IMR-90 (cell line): ENCODE measurements at regions not wholly inside any gene's neighbourhood (a gene's known extent, or its start where the extent isn't known, plus 50 kb on each side); places are given as distances from the start of the nearest gene placed in this dataset.

Source experiments
- CEBPB ChIP-seq: IDR thresholded peaks from 2 replicates; pipeline ENCODE4 v1.6.1; 2012; ENCODE audit warnings: low read depth, low read length, improper control_type of control experiment
- CHD1 ChIP-seq: IDR thresholded peaks from 2 replicates; pipeline ENCODE4 v1.6.1; 2012; ENCODE audit warnings: low read depth, low read length, improper control_type of control experiment
- CTCF ChIP-seq: conservative IDR thresholded peaks from 2 replicates; pipeline ENCODE4 v1.5.1; 2012; ENCODE audit warnings: mild to moderate bottlenecking, low read depth, low read length, improper control_type of control experiment
- FOS ChIP-seq: fragments of 150-350 bp; IDR thresholded peaks from 2 replicates; pipeline ENCODE4 v1.6.1; 2016; ENCODE audit warnings: low read depth, low read length
- MAFK ChIP-seq: IDR thresholded peaks from 2 replicates; pipeline ENCODE4 v1.6.1; 2012; ENCODE audit warnings: low read depth, low read length, improper control_type of control experiment
- MAZ ChIP-seq: IDR thresholded peaks from 2 replicates; pipeline ENCODE4 v1.6.1; 2012; ENCODE audit warnings: low read depth, mild to moderate bottlenecking, low read length, improper control_type of control experiment, moderate library complexity, borderline replicate concordance
- MXI1 ChIP-seq: IDR thresholded peaks from 2 replicates; pipeline ENCODE4 v1.6.1; 2012; ENCODE audit warnings: low read depth, mild to moderate bottlenecking, low read length, moderate library complexity, borderline replicate concordance
- NFE2L2 ChIP-seq: fragments of 150-350 bp; IDR thresholded peaks from 2 replicates; pipeline ENCODE4 v1.6.1; 2016; ENCODE audit warnings: low read depth, mild to moderate bottlenecking, low read length
- POLR2A ChIP-seq: IDR thresholded peaks from 2 replicates; pipeline ENCODE4 v1.6.1; 2012; ENCODE audit warnings: mild to moderate bottlenecking, low read depth, low read length
- RAD21 ChIP-seq: IDR thresholded peaks from 2 replicates; pipeline ENCODE4 v1.6.1; 2012; ENCODE audit warnings: low read length, improper control_type of control experiment
- RCOR1 ChIP-seq: IDR thresholded peaks from 2 replicates; pipeline ENCODE4 v1.6.1; 2012; ENCODE audit warnings: mild to moderate bottlenecking, low read length, improper control_type of control experiment; ENCODE audit not compliant: insufficient replicate concordance
- RFX5 ChIP-seq: IDR thresholded peaks from 2 replicates; pipeline ENCODE4 v1.8.0; 2012; ENCODE audit warnings: low read depth, mild to moderate bottlenecking, low read length, moderate library complexity
- SMC3 ChIP-seq: fragments of 150-350 bp; IDR thresholded peaks from 2 replicates; pipeline ENCODE4 v1.6.1; 2016; ENCODE audit warnings: low read depth, mild to moderate bottlenecking, antibody characterized with exemption, low read length, moderate library complexity
- USF2 ChIP-seq: fragments of 150-350 bp; IDR thresholded peaks from 2 replicates; pipeline ENCODE4 v1.6.1; 2017; ENCODE audit warnings: mild to moderate bottlenecking, antibody characterized with exemption, low read length, low read depth

- TF ChIP-seq CTCF (no peak), POLR2A (no peak), CHD1 (no peak), CEBPB (no peak), NFE2L2 (no peak), MAFK (no peak), USF2 (no peak), MAZ (no peak), RAD21 (no peak), SMC3 (no peak), RFX5 (no peak), RCOR1 (no peak), FOS (no peak), MXI1 (no peak)
These were observed 89.3 kb downstream of the ZBTB18 start for GRCh38 chr1:244140420-244140819.
